K562 (cell line): ENCODE measurements at regions not wholly inside any gene's neighbourhood (a gene's known extent, or its start where the extent isn't known, plus 50 kb on each side); places are given as distances from the start of the nearest gene placed in this dataset.

ENCODE experiments used
- BCOR ChIP-seq: fragments of 450-650 bp; IDR thresholded peaks from 2 replicates; pipeline ENCODE4 v1.6.1; 2016
- KHSRP ChIP-seq: fragments of 450-650 bp; IDR thresholded peaks from 2 replicates; pipeline ENCODE4 v1.6.1; 2017
- NFRKB ChIP-seq: fragments of 450-650 bp; IDR thresholded peaks from 2 replicates; pipeline ENCODE4 v1.6.1; 2016; ENCODE audit warnings: low read depth
- PRDM10 ChIP-seq: fragments of 450-650 bp; IDR thresholded peaks from 2 replicates; pipeline ENCODE4 v1.6.1; 2018; ENCODE audit not compliant: partially characterized antibody
- RFX5 ChIP-seq: IDR thresholded peaks from 2 replicates; pipeline ENCODE4 v1.6.1; 2011; ENCODE audit warnings: low read depth, mild to moderate bottlenecking, improper control_type of control experiment, low read length
- SAP30 ChIP-seq: fragments of 200-600 bp; sonication (generic); IDR thresholded peaks from 2 replicates; pipeline ENCODE4 v1.6.1; 2012; ENCODE audit warnings: borderline replicate concordance, low read depth, mild to moderate bottlenecking, moderate library complexity, low read length, control low read depth, inconsistent platforms; ENCODE audit not compliant: insufficient read depth, poor library complexity, severe bottlenecking
- SIRT6 ChIP-seq: IDR thresholded peaks from one replicate; pipeline ENCODE4 v1.6.1; 2012; ENCODE audit warnings: low read depth, mild to moderate bottlenecking, control low read depth, inconsistent platforms, low read length, moderate library complexity
- SMC3 ChIP-seq: conservative IDR thresholded peaks from 2 replicates; pipeline ENCODE4 v1.6.1; 2011; ENCODE audit warnings: low read depth, low read length, improper control_type of control experiment; ENCODE audit not compliant: insufficient read depth
- SRSF1 ChIP-seq: fragments of 200-400 bp; formaldehyde crosslinking; IDR thresholded peaks from 2 replicates; pipeline ENCODE4 v1.6.1; 2017; ENCODE audit warnings: mild to moderate bottlenecking, low read depth, low read length, moderate library complexity
- THRB ChIP-seq: fragments of 450-650 bp; formaldehyde crosslinking; conservative IDR thresholded peaks from 2 replicates; pipeline ENCODE4 v1.4.0; 2022; ENCODE audit warnings: mild to moderate bottlenecking, missing genetic modification characterization
- ZFP1 ChIP-seq: fragments of 450-650 bp; formaldehyde crosslinking; IDR thresholded peaks from 2 replicates; pipeline ENCODE4 v1.4.0; 2020; ENCODE audit warnings: mild to moderate bottlenecking, mixed read lengths
- ZNF589 ChIP-seq: fragments of 200-800 bp; sonication (Bioruptor generic); IDR thresholded peaks from 2 replicates; pipeline ENCODE4 v1.6.1; 2016; ENCODE audit warnings: low read depth, missing genetic modification characterization, missing compliant biosample characterization
- ZNF79 ChIP-seq: fragments of 250-450 bp; sonication (Bioruptor Pico); IDR thresholded peaks from 2 replicates; pipeline ENCODE4 v1.4.0; 2020; ENCODE audit warnings: low read depth, mild to moderate bottlenecking, moderate library complexity

GRCh38 chr1:55579332-55580001 lies 364.3 kb upstream of the USP24 start (continued):
- TF ChIP-seq PRDM10 = no peak
- no peak for TF ChIP-seq ZNF79 (CRISPR knock-in tag)
- no peak for TF ChIP-seq SMC3
- no peak for TF ChIP-seq SRSF1
- no peak for TF ChIP-seq SAP30
- TF ChIP-seq ZFP1 = no peak
- TF ChIP-seq NFRKB = no peak
- no peak for TF ChIP-seq RFX5
- TF ChIP-seq KHSRP = no peak
- TF ChIP-seq ZNF589 (CRISPR knock-in tag) = no peak
- TF ChIP-seq SIRT6 = no peak
- TF ChIP-seq BCOR = no peak
- no peak for TF ChIP-seq THRB
